ENCODE measurements at regions not wholly inside any gene's neighbourhood (a gene's known extent, or its start where the extent isn't known, plus 50 kb on each side); places are given as distances from the start of the nearest gene placed in this dataset.
"Not testable (repeated sequence)": the region's sequence is repeated elsewhere in the genome, so short reads cannot be mapped to it uniquely, and the experiment has no call there.

DNA sequence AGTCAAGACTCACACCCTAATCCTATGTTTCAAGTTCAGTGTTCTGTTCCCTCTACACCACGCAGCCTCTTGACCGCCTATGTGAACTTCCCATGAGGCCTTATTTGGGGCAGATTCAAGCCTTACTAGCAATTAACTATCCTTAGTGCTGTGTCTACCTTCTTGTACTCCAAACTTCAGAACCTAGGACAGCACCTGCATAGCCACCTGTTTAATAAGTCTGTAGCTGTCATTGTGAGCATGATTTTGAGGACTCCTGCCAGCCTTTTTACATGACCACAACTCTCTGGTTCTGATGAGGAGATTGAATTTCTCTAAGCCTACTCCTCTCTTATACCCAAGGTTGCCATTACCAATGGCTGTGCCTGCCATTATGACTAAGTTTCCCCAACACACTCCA is 50.8 kb upstream of the PCSK1 start:
- no peak for DNase-seq

DNA sequence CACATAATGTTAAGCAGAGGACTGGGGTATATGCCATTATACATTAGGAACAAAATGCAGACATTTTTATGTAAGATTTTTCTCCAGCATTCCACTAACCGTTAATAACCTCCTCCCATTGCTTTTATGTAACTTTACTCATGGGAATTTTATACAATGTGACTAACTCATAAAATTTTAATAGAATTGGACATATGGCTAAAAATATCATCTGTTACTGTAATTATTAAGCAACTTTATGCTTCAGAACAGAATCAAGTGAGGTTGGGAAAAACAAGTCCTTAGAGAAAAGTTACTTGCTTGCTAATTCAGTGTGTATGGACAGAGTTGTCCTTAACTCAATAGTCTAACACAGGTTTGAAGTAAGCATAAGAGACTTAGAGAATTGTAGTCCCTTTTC is 54.8 kb upstream of the PCSK1 start:
- no peak for DNase-seq

DNA sequence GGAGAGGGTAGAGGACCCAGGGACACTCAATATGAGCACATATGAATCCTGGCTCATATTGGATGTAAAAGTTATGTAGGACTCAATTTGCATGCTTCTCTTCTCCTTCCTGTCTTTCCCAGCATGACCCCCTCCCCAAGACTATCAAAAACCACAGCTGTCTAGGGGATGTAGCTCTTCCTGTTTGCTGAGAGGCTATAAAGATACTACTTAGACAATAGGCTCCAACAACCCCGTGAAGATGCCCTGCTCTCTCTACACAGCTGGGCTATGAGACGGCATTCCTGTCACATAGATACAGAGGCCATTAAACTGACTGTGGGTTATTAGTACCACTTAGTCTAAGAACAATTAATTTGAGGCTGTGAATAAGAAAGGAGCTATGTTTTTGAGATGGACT is 56.5 kb upstream of the PCSK1 start:
- no peak for DNase-seq

DNA sequence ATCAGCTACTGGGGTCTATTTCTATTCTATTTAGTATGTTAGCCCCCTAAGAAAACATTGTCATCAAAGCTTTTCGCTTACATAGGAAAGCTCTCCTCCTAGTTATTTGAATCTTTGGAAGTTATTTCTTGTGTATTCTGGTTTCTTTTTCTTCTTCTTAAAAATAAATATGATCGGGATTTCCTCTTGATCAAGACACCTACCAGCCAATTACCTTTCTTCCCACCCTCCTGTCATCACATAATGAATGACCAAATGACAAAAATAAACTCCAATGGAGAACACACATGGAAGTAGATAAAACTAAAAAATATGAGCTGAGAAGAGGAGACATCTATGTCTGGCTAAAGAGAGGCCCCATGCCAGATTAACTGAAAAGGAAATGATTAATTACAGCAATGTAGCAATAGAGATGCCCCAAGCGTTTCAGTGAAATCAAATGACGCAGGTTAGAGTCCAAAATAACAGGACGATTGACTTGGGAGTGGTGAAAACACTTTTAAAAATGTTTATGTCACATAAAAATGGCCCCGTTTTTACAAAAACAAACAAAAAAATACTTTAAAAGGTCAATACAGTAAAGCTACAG is 59.5 kb upstream of the PCSK1 start:
- no peak for DNase-seq

DNA sequence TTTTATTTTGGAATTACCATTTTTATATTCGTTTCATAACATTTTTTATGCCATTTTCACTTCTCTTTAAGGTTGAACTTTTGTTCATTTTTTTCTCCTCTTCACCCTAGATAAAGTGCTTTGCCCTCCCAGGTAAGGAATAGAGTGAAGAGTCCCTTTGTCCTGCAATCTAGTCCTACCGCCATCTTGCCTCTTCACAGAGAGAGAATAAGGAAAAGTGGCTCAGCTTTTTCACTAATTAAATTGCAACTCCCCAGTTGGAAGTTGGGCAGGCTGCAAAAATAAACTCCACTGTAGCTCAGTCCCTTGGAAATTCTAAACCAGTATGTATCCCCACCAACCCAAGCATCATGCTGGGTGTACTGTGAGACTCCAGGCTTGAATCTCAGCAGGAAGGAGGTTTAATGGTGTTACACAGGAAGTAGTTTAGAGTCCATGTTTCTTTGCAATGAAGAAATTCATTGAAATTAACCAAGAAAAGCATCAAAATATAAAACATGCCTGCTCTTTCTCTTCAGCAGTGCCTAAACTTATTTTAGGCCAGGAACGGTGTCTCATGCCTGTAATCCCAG is 60.3 kb upstream of the PCSK1 start:
- DNase-seq = no peak

DNA sequence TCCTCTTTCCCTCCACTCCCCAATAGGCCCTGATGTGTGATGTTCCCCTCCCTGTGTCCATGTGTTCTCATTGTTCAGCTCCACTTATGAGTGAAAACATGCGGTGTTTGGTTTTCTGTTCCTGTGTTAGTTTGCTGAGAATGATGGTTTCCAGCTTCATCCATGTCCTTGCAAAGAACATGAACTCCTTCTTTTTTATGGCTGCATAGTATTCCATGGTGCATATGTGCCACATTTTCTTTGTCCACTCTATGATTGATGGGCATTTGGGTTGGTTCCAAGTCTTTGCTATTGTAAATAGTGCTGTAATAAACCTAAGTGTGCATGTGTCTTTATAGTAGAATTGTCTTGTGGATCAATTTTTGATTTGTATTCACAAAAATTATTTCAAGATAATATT is 62.4 kb upstream of the PCSK1 start:
- DNase-seq = not testable (repeated sequence)

DNA sequence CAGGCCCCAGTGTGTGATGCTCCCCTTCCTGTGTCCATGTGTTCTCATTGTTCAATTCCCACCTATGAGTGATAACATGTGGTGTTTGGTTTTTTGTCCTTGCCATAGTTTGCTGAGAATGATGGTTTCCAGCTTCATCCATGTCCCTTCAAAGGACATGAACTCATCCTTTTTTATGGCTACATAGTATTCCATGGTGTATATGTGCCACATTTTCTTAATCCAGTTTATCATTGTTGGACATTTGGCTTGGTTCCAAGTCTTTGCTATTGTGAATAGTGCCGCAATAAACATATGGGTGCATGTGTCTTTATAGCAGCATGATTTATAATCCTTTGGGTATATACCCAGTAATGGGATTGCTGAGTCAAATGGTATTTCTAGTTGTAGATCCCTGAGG is 64.0 kb upstream of the PCSK1 start:
- not testable (repeated sequence) for DNase-seq

DNA sequence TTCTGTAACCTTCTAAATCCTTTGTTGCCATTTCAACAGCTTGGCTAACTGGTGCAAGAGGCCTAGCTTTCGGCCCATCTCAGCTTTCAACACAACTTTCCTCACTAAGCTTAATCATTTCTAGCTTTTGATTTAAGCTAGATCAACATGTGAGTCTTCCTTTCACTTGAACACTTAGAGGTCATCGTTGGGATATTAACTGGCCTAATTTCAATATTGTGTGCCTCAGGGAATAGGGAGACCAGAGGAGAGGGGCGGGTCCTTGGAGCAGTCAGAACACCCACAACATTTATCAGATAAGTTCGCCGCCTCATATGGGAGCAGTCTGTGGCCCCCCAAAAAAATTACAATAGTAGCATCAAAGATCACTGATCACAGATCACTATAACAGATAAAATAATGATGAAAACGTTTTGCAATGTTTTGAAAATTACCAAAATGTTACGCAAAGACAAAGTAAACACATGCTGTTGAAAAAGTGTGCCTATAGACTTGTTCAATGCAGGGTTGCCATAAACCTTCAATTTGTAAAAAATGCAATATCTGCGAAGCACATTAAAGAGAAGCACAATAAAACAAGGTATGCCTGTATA is 66.8 kb upstream of the PCSK1 start:
- DNase-seq = no peak

DNA sequence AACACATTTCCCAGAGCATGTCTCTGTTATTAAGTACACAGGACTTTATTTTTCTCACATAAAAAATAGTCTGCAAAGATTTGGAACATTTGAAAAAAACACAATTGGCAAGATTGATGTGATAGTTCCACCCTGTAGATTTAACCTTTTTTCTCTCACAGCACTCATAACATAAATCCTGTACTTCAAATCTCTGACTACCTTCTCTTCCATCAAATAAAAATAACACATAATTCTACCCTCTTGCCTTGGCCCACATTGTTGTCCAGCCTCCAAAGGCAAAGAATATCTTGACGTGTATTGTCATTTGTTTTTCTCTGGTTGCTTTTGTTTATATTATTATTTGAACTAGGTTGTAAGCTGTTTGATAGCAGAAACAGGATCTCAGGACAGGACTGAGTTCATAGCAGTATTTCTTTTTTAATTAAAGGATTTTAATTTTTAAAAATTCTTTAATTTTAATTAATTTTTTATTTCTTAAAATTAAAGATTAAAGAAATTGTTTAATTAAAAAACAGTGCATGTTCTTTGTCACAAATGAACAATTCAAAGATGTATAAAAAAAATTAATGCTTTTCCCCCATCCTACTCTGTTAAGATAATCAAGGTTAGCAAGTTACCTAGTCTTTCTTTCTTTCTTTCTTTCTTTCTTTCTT is 69.1 kb upstream of the PCSK1 start:
- DNase-seq = no peak

DNA sequence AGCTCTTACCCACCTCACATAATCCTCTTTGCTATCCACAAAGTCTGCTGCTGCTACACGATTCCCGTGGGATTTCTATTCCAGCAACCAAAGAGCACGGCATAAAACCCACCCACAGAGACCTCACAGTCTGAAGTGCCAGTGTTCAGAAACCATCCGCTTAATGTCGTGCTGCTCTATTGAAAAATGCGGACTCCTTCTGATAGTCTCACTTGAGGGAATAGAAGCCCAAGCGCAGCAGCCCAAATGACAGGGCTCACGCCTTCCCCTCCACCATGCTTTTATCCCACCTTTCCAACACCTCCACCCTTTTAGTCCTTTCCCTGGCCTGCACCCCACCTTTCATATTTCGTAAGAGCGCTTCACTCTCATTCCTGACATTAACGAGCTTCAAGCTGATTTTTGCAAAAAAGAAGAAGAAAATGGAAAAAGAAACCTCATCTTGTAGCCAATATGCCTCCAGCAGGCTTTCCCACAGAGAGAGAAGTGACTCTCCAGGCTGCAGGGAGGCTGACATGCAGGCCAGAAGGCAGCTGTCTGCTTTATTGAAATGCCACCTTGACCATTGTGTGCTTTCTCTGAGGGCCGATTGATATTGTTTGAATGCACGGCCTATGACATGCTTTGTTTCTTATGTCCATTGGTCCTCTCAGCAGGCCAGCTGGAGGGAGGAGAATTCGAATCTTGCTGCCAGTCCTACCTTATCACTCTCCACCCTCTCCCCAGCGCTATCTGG is 70.6 kb upstream of the PCSK1 start:
- DNase-seq = no peak

DNA sequence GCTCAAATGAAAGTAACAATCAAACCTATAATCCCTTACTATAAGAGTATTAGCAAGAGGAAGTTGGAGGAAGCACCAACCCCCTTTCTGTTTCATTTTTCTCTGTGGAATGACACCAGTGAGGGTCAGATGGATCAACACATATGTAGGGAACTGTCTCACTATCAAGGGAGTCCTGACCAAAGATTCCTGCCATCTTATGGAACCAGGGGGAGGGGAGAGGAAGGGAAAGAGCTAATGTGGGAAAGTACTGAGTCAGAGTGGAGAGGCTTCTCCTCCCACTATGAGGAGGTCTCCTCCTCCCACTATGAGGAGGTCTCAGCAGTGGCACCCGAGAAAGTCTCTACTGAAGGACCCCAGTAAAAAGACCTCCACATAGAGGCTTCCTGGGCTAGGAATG is 73.3 kb upstream of the PCSK1 start:
- DNase-seq = no peak

DNA sequence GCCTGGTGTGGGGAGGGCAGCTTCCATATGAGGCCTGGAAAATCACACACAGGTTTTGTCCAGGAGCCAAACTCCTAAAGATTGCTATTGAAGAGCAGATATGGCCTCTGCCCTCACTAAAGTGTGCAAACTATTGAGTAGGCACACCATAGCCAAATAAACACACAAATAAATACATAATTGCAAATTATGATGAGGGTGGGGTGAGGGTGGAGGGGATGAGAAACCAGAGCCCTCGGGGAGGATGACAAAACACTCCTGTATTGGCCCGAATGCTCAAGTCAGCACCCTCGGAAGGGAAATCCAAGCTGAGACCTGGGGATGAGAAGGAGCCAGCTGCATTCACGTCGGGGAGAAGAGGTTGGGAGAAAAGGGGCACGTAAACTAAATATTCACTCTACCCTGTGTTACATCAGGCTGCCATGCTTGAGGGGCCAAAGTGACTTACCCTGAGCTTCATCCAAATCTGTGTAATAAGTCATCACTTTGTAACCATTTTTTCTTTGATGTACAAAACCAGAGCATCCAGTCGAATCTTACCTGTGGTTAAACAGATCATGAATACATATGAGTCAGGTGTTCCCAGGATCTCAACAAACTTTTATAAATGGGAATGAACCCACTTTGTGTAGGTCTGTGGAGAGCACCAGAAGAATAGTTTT is 73.9 kb upstream of the PCSK1 start:
- DNase-seq = no peak

DNA sequence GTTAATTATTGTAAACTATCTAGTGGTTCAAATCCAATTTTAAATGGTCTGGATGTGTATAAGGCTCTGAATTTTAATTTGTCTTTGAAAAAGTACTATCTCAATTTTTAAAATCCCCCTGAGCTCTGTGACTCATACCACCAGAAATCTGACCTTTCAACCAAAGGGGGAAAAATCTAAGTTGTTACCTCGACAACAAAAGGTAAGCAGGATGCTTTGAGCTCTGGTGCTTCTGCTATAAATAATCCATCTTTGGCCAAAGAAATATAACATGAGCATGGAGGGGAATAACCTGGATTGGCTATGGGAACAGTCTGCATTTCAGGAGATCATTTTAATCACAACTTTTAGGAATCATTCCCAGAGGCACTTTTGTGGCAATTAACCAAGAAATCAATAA is 76.3 kb upstream of the PCSK1 start:
- DNase-seq = no peak

DNA sequence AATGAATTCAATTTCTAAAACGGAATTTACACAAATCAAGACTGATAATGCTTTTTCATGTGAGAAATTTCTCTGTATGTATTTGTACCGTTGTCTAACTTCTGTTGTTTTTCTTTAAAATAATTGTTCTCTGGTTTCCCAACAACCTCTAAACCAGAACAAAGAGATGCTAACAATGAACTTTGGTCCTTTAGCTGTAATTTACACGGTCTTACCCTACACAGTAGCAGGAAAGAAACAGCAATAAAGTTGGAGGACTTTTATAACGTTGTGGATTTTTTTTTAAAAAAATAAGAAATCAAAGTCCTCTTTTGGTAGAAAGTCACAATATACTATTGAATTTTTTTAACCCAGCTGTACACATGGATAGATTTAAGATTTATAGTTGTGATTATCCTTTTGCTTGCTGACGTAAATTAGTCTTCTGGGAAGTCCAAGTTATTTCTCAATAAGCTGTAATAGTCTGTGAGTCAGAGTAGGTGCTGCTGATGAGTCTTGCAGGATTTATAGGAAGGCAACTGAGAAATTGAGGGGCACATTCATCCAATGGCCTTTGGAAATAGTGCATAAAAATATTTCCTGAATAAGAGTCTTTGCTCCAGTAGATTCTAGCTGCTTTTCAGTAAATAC is 76.8 kb upstream of the PCSK1 start:
- DNase-seq = no peak

DNA sequence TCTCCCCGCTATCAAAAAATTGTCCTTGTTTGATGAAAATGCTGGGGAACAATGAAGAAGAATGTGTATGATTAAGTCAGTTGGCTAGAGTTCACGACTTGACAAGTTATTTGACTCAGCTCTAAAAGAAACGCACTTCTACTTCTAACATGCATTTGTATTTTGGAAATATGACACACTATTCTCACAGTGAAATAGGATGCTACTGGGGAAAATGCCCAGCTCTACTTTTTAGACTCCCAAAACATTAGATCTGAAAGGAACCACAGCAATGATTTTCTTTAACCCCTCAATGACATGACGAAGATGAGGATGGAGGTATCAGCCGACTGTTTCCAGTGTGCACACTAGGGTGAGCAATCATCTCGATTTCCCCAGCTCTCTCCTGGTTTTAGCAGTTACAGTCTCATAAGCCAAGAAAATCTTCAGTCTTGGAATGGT is 83.6 kb upstream of the PCSK1 start:
- DNase-seq = no peak

DNA sequence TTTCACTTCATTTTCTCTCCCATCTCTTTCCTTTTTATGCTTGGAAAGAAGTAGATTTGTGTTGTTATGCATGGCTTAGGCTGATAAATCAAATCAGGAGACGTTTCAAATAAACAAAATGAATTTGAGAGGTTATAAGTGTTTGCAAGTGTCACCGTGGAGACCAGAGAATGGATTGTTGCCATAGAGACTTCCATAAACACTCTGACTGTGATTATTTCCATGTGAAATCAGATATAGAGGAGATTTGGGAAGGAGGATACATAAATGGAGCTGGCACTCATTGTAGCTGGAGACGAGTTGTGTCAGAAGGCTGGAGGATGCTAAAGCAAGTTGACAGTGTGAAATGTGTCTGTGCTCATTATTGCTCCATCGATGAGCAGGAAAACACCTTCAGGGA is 84.2 kb upstream of the PCSK1 start:
- DNase-seq = no peak

DNA sequence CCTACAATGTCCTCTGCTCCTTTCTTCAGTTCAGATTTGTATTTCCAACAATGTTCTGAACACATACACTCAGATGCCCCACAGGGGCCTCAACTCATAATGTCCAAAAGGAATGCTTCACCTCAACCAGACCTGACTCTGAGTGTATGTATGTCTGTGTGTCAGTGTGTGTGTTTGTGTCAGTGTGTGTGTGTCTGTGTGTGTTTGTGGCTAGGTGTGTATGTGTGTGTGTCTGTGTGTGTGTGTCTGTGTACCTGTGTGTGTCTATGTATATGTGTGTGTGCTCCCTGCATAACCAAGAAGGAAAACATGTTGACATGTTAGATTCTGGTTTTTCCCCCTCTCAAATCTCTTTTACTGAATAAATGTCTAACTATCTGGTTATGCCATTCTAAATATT is 87.3 kb upstream of the PCSK1 start:
- DNase-seq = no peak

DNA sequence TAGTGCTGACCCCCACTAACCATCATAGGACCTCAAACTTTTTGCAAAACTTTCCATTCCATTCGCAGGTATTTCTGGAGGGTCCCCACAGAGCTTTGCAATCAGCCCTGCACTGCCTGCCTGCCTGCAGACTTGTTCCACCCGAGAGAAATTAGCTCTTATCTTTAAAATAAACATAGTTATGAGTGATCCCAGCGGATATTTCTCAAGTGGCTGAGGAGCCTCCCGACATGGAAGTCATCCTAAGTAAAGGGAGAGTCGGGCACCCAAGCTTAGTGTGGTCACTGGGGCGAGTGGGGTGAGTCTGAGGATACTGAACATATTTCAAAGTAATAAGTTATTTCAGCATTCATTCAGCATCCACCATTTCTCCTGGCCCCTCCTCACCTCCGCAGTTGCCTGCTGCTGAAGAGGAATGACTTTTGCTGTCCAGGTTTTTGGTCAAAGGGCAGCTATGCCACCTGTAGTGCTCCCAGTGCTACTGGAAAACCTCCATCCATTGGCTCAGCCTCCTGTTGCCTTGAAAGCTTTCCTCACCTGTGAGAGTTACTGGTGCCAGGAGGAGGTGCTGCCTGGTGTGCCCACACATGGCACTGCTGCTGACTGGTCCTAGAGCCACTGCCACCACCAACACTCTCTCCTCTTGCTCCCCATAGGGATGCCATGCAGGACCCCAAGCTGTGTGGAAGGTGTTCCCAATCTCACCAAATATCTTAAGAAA is 89.7 kb upstream of the PCSK1 start:
- DNase-seq = no peak

DNA sequence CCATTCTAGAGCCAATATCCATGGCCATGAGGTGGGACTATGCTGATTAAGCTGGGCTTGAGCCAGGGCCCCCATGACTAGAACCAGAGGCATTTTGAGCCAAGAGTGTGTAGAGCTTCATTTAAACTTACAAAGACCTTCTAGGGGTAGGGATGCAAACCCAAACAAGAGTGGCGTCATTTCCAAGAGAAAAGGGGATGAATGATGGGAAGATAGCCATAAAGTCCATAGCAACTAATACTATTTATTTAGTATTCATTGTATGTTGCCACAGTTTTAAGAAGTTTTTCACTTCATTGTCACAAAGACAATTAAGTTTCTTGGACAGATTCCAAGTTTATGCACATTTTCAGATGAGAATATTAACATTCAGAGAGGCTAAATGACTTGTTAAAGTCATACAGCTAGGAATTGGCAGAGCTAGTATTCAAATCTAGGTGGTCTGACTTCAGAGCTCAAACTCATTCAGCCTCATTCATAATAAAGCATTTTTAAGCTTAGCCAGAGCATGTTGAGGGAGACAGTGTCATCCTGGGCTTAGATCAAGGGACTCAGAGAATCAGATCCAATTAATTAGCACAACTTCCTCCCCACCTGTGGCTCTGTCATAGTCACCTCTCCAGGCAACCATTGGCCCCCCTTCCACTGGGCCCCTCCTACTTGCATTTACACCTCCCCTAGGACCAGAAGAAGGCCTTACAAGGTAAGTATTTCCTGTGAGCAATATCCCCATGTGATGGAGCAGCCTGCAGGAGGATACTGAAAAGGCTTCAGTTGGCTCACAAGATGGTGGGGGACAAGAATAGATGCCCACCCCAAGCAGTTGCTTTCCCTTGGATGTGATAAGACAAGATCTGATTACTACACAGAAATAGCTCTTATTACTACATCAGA is 95.0 kb upstream of the PCSK1 start:
- DNase-seq = no peak

Measured in amygdala (tissue), 56 donors.